Suprapubic skin (tissue), 4 donors: ENCODE measurements at regions not wholly inside any gene's neighbourhood (a gene's known extent, or its start where the extent isn't known, plus 50 kb on each side); places are given as distances from the start of the nearest gene placed in this dataset.

Experiments
- POLR2A ChIP-seq, 2 donors: fragments of 450-650 bp; IDR thresholded peaks; one replicate each; pipeline ENCODE4 v1.6.1; 2017; ENCODE audit warnings: antibody characterized with exemption in 2 of 2, mild to moderate bottlenecking in 2 of 2, moderate library complexity in 2 of 2
- POLR2AphosphoS5 ChIP-seq, 3 donors: sonication (generic); formaldehyde crosslinking; IDR thresholded peaks; one replicate each; pipeline ENCODE4 v1.6.1; 2017; ENCODE audit warnings: antibody characterized with exemption in 3 of 3
- TF ChIP-seq, protein P1 (sequence below), 2 donors: fragments of 200-600 bp in 1 of 2; fragments of 450-650 bp in 1 of 2; sonication (generic) in 1 of 2; IDR thresholded peaks; one replicate each; pipeline ENCODE4 v1.5.1; 2016 to 2019; ENCODE audit warnings: antibody characterized with exemption in 2 of 2, mild to moderate bottlenecking in 1 of 2, moderate library complexity in 1 of 2

- TF ChIP-seq POLR2AphosphoS5 (IDR thresholded peaks at IDR 0.05) (no peak), POLR2A (IDR thresholded peaks at IDR 0.05) (no peak)
- TF ChIP-seq, protein P1, sequence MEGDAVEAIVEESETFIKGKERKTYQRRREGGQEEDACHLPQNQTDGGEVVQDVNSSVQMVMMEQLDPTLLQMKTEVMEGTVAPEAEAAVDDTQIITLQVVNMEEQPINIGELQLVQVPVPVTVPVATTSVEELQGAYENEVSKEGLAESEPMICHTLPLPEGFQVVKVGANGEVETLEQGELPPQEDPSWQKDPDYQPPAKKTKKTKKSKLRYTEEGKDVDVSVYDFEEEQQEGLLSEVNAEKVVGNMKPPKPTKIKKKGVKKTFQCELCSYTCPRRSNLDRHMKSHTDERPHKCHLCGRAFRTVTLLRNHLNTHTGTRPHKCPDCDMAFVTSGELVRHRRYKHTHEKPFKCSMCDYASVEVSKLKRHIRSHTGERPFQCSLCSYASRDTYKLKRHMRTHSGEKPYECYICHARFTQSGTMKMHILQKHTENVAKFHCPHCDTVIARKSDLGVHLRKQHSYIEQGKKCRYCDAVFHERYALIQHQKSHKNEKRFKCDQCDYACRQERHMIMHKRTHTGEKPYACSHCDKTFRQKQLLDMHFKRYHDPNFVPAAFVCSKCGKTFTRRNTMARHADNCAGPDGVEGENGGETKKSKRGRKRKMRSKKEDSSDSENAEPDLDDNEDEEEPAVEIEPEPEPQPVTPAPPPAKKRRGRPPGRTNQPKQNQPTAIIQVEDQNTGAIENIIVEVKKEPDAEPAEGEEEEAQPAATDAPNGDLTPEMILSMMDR (IDR thresholded peaks at IDR 0.05), result no peak
Measured at GRCh38 chr2:57044931-57045635, 861.3 kb downstream of the CCDC85A start.
